Dendritic cell treated with granulocyte-macrophage colony-stimulating factor and Interleukin-4, amounts not matched to agents 40 ng/mL and 50 ng/mL, for 4 days (primary cell): ENCODE measurements at regions not wholly inside any gene's neighbourhood (a gene's known extent, or its start where the extent isn't known, plus 50 kb on each side); places are given as distances from the start of the nearest gene placed in this dataset.
A peak's percentile ranks its signal among the peaks of the same experiment; 100 is the strongest.

ENCODE experiments used
- H3K27ac Mint-ChIP-seq: one replicate; pipeline ENCODE4 v1.8.0; 2022; ENCODE audit warnings: mild to moderate bottlenecking, mixed read lengths
- H3K27me3 Mint-ChIP-seq: one replicate; pipeline ENCODE4 v1.8.0; 2022; ENCODE audit warnings: mild to moderate bottlenecking, mixed read lengths
- H3K36me3 Mint-ChIP-seq: one replicate; pipeline ENCODE4 v1.8.0; 2022; ENCODE audit warnings: low read depth, mixed read lengths
- H3K4me1 Mint-ChIP-seq: one replicate; pipeline ENCODE4 v1.8.0; 2022; ENCODE audit warnings: low read depth, mixed read lengths
- H3K4me3 Mint-ChIP-seq: one replicate; pipeline ENCODE4 v1.8.0; 2022; ENCODE audit warnings: mild to moderate bottlenecking, moderate library complexity, mixed read lengths
- H3K9me3 Mint-ChIP-seq: one replicate; pipeline ENCODE4 v1.8.0; 2022; ENCODE audit warnings: mixed read lengths
- intact Hi-C: fragments of 100-400 bp; cut with micrococcal nuclease; formaldehyde crosslinking; loops from one replicate; pipeline ENCODE4 v1.15.0; 2022

- H3K36me3 Mint-ChIP-seq, result no peaks in the 10 kb centered on the region
- intact Hi-C loops, result no loop called here
- no peaks in the 10 kb centered on the region for H3K27me3 Mint-ChIP-seq
- H3K4me1 Mint-ChIP-seq, result peaks cover 29% of the 10 kb centered on the region
- no peaks in the 10 kb centered on the region for H3K9me3 Mint-ChIP-seq
- no peak overlapping the region for H3K27ac Mint-ChIP-seq
- H3K4me3 Mint-ChIP-seq, result no peak overlapping the region
Observed at GRCh38 chr5:124923131-124923530, 176.7 kb upstream of the ZNF608 start.

GRCh38 chr5:124924729-124925128, 178.3 kb upstream of the ZNF608 start:
- Mint-ChIP-seq H3K4me3 (no peak overlapping the region), H3K27ac (peak overlapping the region; percentile 0), H3K9me3 (no peaks in the 10 kb centered on the region), H3K36me3 (no peaks in the 10 kb centered on the region), H3K27me3 (peaks cover 2% of the 10 kb centered on the region), H3K4me1 (peaks cover 33% of the 10 kb centered on the region)
- intact Hi-C loops, result loop anchor here (5.0 kb wide), 1 partner anchor 38 kb away; no protein-coding TSS in a partner anchor

- no peak overlapping the region for H3K27ac Mint-ChIP-seq
- no peaks in the 10 kb centered on the region for H3K9me3 Mint-ChIP-seq
- no peaks in the 10 kb centered on the region for H3K36me3 Mint-ChIP-seq
- peaks cover 33% of the 10 kb centered on the region for H3K4me1 Mint-ChIP-seq
- intact Hi-C loops, result loop anchor here (5.0 kb wide), 1 partner anchor 35 kb away; no protein-coding TSS in a partner anchor
- no peak overlapping the region for H3K4me3 Mint-ChIP-seq
- peaks cover 2% of the 10 kb centered on the region for H3K27me3 Mint-ChIP-seq
Observed at GRCh38 chr5:124927735-124928134, 181.3 kb upstream of the ZNF608 start.

GRCh38 chr5:124929000-124929399, 182.6 kb upstream of the ZNF608 start:
- Mint-ChIP-seq H3K27ac (no peak overlapping the region), H3K4me3 (no peak overlapping the region), H3K9me3 (no peaks in the 10 kb centered on the region), H3K36me3 (no peaks in the 10 kb centered on the region), H3K27me3 (peaks cover 2% of the 10 kb centered on the region), H3K4me1 (peaks cover 33% of the 10 kb centered on the region)
- intact Hi-C loops, result loop anchor here (5.0 kb wide), 1 partner anchor 33 kb away; no protein-coding TSS in a partner anchor

GRCh38 chr5:124932791-124933600, 186.6 kb upstream of the ZNF608 start:
- Mint-ChIP-seq H3K36me3 (no peaks in the 10 kb centered on the region), H3K27ac (no peak overlapping the region), H3K4me3 (no peak overlapping the region), H3K4me1 (peaks cover 18% of the 10 kb centered on the region), H3K9me3 (no peaks in the 10 kb centered on the region), H3K27me3 (peaks cover 2% of the 10 kb centered on the region)
- intact Hi-C loops, result no loop called here

GRCh38 chr5:124935065-124935464, 188.6 kb upstream of the ZNF608 start:
- no peak overlapping the region for H3K4me3 Mint-ChIP-seq
- intact Hi-C loops, result no loop called here
- H3K27ac Mint-ChIP-seq, result no peak overlapping the region
- H3K27me3 Mint-ChIP-seq, result no peaks in the 10 kb centered on the region
- H3K36me3 Mint-ChIP-seq, result no peaks in the 10 kb centered on the region
- peaks cover 5% of the 10 kb centered on the region for H3K4me1 Mint-ChIP-seq
- H3K9me3 Mint-ChIP-seq, result peaks cover 3% of the 10 kb centered on the region

GRCh38 chr5:124936626-124936933, 190.1 kb upstream of the ZNF608 start:
- Mint-ChIP-seq H3K27ac (no peak overlapping the region), H3K4me1 (peaks cover 18% of the 10 kb centered on the region), H3K9me3 (peaks cover 11% of the 10 kb centered on the region), H3K27me3 (peaks cover 4% of the 10 kb centered on the region), H3K4me3 (no peak overlapping the region), H3K36me3 (no peaks in the 10 kb centered on the region)
- intact Hi-C loops, result no loop called here

- no peaks in the 10 kb centered on the region for H3K36me3 Mint-ChIP-seq
- no peak overlapping the region for H3K4me3 Mint-ChIP-seq
- intact Hi-C loops, result no loop called here
- H3K4me1 Mint-ChIP-seq, result peaks cover 15% of the 10 kb centered on the region
- peaks cover 18% of the 10 kb centered on the region for H3K27me3 Mint-ChIP-seq
- H3K9me3 Mint-ChIP-seq, result peaks cover 11% of the 10 kb centered on the region
- H3K27ac Mint-ChIP-seq, result no peak overlapping the region
Observed at GRCh38 chr5:124941051-124942049, 194.9 kb upstream of the ZNF608 start.

- Mint-ChIP-seq H3K27ac (no peak overlapping the region), H3K27me3 (peaks cover 36% of the 10 kb centered on the region), H3K4me1 (peaks cover 22% of the 10 kb centered on the region), H3K4me3 (no peak overlapping the region), H3K36me3 (no peaks in the 10 kb centered on the region), H3K9me3 (no peaks in the 10 kb centered on the region)
- intact Hi-C loops, result no loop called here
Observed at GRCh38 chr5:124948062-124948753, 201.8 kb upstream of the ZNF608 start.

GRCh38 chr5:124948754-124949275, 202.4 kb upstream of the ZNF608 start:
- Mint-ChIP-seq H3K27me3 (peaks cover 36% of the 10 kb centered on the region), H3K36me3 (no peaks in the 10 kb centered on the region), H3K9me3 (no peaks in the 10 kb centered on the region), H3K4me3 (no peak overlapping the region), H3K27ac (no peak overlapping the region), H3K4me1 (peaks cover 22% of the 10 kb centered on the region)
- intact Hi-C loops, result no loop called here

GRCh38 chr5:124949862-124950261, 203.4 kb upstream of the ZNF608 start:
- no peak overlapping the region for H3K27ac Mint-ChIP-seq
- no peaks in the 10 kb centered on the region for H3K36me3 Mint-ChIP-seq
- peaks cover 34% of the 10 kb centered on the region for H3K27me3 Mint-ChIP-seq
- H3K4me1 Mint-ChIP-seq, result peaks cover 22% of the 10 kb centered on the region
- H3K9me3 Mint-ChIP-seq, result no peaks in the 10 kb centered on the region
- intact Hi-C loops, result no loop called here
- no peak overlapping the region for H3K4me3 Mint-ChIP-seq

GRCh38 chr5:124951105-124951504, 204.7 kb upstream of the ZNF608 start:
- H3K4me1 Mint-ChIP-seq, result peaks cover 22% of the 10 kb centered on the region

GRCh38 chr5:124951661-124952060, 205.2 kb upstream of the ZNF608 start:
- intact Hi-C loops, result no loop called here

More at GRCh38 chr5:124951105-124951504, 204.7 kb upstream of the ZNF608 start:
- H3K36me3 Mint-ChIP-seq, result no peaks in the 10 kb centered on the region
- H3K27ac Mint-ChIP-seq, result no peak overlapping the region
- intact Hi-C loops, result no loop called here
- no peak overlapping the region for H3K4me3 Mint-ChIP-seq
- H3K9me3 Mint-ChIP-seq, result no peaks in the 10 kb centered on the region
- peaks cover 28% of the 10 kb centered on the region for H3K27me3 Mint-ChIP-seq

More at GRCh38 chr5:124951661-124952060, 205.2 kb upstream of the ZNF608 start:
- H3K27ac Mint-ChIP-seq, result no peak overlapping the region
- peaks cover 22% of the 10 kb centered on the region for H3K4me1 Mint-ChIP-seq
- H3K36me3 Mint-ChIP-seq, result no peaks in the 10 kb centered on the region
- no peaks in the 10 kb centered on the region for H3K9me3 Mint-ChIP-seq
- peaks cover 24% of the 10 kb centered on the region for H3K27me3 Mint-ChIP-seq
- no peak overlapping the region for H3K4me3 Mint-ChIP-seq
